Hematopoietic multipotent progenitor cell treated with erythropoietin and hydrocortisone succinate and interleukin-3 and kit ligand, for 17 days (in vitro differentiated cells): ENCODE measurements at regions not wholly inside any gene's neighbourhood (a gene's known extent, or its start where the extent isn't known, plus 50 kb on each side); places are given as distances from the start of the nearest gene placed in this dataset.
"Not testable (repeated sequence)": the region's sequence is repeated elsewhere in the genome, so short reads cannot be mapped to it uniquely, and the experiment has no call there.

Experiments used
- DNase-seq: peaks from one replicate; pipeline ENCODE4 v3.0.0-alpha.2; 2015; ENCODE audit warnings: low spot score

- not testable (repeated sequence) for DNase-seq
Measured at GRCh38 chr13:18835754-18836153, 345.9 kb downstream of the TUBA3C start.

DNA sequence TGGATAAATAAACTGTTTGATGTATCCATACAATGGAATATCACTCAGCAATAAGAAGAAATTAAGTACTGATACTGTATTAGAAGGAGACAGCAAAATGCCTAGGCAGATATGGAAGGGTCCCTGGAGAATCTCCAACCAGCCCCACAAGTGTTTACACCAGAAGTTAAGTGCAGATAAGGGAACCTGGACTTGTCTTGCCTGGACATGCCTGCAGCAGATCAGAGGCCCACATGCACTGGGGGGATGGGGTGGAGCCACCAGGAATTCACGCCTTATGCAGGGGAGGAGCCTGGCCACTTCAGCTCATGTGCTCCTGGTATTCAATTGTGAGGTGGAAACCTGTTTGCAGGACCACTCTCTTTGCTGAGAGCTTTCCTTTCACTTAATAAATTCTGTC is 356.9 kb downstream of the TUBA3C start:
- DNase-seq: peak; percentile 7

GRCh38 chr13:18822655-18823639 is 358.7 kb downstream of the TUBA3C start:
- DNase-seq: not testable (repeated sequence)

DNA sequence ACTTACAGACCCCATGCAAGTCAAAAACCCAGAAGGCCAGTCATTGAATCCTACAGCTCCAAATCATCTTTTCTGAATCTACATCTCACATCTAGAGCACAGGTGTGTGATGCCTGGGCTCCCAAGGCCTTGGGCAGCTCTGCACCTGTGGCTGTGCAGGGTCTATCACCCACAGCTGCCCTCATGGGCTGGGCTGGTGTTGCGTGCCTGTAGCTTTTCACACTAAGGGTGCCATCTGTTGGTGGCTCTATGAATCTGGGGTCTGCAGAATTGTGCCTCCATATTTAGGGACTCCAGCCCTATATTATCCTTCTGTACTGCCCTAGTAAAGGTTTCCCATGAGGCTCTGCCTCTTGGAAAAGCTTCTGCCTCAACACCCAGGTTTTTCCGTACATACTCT is 407.6 kb downstream of the TUBA3C start:
- DNase-seq: not testable (repeated sequence)

GRCh38 chr13:18741696-18742095 is 439.9 kb downstream of the TUBA3C start:
- DNase-seq: not testable (repeated sequence)

- no peak for DNase-seq
Measured at GRCh38 chr13:18739310-18739709, 442.3 kb downstream of the TUBA3C start.

DNA sequence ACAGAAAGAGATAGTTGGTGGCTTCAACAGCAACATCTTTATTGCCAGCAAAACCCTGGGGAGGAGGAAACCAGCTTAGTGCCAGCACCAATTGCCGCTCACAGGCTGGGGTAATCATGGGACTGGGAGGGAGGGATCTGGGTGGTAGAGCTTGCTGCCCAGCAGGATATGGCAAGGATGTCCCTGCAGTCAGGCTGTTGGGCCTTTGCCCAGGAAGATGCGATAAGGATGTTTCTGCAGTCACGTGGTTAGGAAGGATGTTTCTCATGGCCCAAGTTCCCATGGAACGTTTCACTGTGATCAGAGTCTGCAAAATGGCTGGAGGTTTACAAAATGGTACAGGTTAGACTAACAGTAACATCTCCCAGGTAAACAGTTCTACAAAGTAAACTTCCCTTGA is 443.5 kb downstream of the TUBA3C start:
- DNase-seq: not testable (repeated sequence)

DNA sequence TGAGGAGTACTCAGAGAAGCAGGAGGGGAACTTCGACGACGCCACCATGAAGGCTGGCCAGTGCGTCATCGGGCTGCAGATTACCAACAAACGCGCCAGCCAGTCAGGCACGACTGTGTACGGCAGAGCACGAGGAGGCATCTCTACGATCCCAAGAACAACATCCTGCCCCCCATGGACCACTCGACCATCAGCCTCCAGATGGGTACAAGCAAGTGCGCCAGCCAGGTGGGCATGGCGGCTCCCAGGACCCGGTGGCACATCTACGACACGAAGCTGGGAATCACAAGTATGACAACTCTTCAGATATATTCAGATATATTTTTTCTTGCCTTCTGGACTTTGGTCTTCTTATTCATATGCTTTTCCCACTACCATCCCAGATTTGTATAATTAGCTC is 454.5 kb downstream of the TUBA3C start:
- not testable (repeated sequence) for DNase-seq

DNA sequence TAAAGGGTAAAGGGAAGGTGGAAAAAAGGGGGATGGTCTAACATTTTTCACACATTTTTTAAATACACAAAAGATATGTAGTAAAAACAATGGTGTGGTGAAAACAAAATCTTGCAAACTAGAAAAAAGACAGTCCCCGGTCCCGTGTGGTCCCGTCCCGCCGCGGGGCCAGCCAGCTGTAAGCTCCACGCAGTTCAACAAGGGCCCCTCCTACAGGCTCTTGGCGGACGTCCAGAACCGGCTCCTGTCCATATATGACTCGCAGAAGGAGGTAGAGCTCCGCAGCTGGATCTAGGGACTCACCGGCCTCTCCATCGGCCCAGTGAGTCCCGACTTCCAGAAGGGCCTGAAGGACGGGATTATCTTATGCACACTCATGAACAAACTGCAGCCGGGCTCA is 455.1 kb downstream of the TUBA3C start:
- DNase-seq: not testable (repeated sequence)

DNA sequence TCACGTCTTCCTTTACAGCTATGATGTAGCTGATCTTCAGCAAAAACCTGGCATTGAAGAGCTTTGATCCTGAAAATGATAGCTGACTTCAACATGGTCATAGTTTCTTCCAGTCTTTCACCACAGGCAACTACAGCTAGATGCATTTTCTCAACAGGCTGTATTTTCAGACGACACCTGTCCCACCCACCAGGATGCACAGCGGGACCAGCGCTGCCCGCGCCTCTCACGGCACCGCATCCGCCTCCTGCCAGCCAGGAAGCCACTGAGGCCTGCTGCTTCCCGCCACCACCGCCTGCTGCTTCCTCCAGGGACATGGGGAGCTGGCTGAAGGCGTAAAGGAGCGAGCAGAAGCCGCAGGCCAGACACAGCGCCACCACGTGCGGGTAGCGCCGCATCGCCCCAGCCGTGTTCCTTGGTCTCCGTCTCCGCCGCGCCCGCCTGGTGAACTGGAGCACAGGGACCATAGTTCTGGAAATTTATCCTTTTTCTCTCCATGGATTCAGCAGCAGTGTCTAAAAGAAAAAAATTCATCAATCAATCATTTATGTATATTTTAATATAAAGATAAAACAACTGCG is 456.3 kb downstream of the TUBA3C start:
- not testable (repeated sequence) for DNase-seq

- no peak for DNase-seq
Measured at GRCh38 chr13:18714889-18715288, 466.7 kb downstream of the TUBA3C start.

- not testable (repeated sequence) for DNase-seq
Measured at GRCh38 chr13:18710673-18711072, 471.0 kb downstream of the TUBA3C start.

- DNase-seq: not testable (repeated sequence)
Measured at GRCh38 chr13:18706538-18706937, 475.1 kb downstream of the TUBA3C start.

DNA sequence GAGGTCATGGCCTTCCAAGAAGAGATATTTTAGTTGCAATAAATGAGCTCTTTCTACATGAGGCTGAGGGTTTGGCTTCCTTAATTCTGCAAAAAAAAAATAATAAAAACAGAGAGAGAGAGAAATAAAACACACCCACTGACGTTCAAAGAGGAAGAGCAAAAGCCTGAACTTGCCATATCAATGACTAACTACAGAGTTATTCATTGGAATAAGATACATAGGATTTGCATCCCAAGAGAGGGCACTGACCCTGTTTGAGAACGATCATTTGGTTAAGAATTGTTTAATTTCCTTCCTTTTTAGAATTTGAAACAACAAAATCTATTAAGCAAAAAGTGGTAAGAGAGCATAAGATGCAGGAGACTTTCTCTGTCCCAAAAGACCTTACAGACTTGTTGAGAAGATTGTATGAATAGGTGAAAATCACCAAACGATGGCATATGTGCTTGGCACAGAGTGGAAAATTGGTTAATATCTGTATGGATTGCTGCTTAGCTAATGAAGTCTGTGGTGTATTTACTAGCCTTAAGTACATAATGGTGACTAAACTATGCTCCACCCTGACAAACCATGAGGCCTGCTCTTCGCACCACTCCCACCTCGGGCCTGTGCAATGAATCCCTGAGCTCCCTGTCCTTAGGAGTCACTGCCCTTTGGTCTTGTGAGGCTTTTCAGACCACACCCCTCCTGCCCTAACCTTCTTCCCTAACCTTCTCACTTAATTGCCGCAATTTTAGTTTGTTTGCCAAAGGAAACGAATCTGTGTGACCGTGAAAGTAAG is 479.0 kb downstream of the TUBA3C start:
- not testable (repeated sequence) for DNase-seq

DNA sequence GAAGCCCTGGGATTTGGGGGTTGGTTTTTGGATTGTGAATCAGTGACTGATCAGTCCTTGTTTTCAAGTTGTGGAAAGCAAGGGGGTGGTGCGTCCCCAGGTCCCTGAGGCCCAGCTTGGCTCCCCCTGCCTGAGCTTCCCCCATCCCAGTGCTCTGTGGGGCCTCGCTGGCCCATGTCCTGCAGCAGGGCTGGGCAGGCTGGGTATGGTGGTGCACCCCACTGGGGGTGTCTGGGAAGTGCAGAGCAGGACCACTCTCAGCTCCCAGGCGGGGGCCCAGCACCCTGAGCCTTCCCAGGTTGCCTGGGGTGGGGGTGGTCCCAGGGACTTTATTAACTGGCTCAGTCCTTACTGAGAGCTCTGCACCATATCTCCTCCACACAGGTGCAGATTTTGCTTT is 483.3 kb downstream of the TUBA3C start:
- DNase-seq: not testable (repeated sequence)

DNA sequence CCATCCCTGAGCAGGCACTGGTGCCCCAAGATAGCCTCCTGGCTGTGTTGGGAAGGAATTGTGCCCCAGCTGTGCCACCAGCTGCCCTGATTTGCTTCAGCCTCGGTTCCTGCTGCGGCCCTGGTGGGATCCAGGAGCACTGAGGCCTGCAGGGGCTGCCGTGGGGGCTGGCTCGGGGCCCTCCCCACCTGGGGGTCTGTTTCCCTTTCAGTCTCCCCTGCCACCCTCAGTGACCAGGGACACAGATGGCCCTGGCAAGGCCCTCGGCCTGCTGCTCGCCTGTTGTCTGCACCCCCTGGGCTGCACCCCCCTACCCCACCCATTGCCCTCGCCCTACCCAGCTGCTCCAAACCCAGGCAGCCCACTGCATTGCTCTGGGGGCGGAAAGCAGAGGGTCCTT is 483.8 kb downstream of the TUBA3C start:
- DNase-seq: not testable (repeated sequence)

- not testable (repeated sequence) for DNase-seq
Measured at GRCh38 chr13:18697221-18697620, 484.4 kb downstream of the TUBA3C start.

DNA sequence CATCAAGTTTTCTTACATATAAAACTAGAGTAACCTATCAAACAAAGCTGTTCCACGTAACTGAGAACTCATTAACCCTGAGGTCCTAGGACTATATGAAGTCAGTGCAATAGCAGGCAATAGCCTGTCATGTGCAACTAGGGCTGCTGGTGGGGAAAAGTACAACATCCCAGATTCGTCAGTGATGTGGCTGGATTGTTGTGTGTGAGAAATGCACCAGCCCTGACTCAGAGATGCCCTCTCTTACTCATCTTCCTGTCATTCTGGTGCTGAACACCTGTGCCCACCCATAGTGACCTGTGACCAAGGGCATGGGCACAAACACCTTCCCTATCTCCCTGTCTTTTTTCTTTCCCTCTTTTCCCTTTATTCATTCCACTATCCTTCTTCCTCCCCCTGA is 504.2 kb downstream of the TUBA3C start:
- DNase-seq: not testable (repeated sequence)

DNA sequence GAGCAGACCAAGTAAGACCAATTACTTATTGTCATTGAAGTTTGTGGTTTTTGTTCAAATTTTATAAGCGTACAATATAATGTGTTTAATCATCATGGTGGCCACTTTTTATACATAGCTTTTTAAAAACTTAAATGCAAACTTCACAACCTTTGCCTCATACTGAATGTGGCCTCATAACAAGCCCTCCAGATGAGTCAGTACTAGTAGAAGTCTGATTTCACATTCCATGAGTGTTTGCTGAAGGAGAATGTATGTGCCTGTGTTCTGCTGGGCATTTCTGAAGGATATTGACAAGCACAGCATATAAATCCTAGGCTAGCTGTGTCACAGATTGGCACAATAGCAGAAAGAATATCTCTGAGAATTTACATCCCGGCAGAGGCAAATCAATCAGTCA is 506.4 kb downstream of the TUBA3C start:
- DNase-seq: not testable (repeated sequence)

GRCh38 chr13:18673794-18674193 is 507.8 kb downstream of the TUBA3C start:
- not testable (repeated sequence) for DNase-seq

- not testable (repeated sequence) for DNase-seq
Measured at GRCh38 chr13:18666585-18666984, 515.0 kb downstream of the TUBA3C start.

GRCh38 chr13:18665716-18666115 is 515.9 kb downstream of the TUBA3C start:
- not testable (repeated sequence) for DNase-seq
